Endodermal cell (in vitro differentiated cells): ENCODE measurements at regions not wholly inside any gene's neighbourhood (a gene's known extent, or its start where the extent isn't known, plus 50 kb on each side); places are given as distances from the start of the nearest gene placed in this dataset.

Experiments
- DNase-seq: peaks from one replicate; pipeline ENCODE4 v3.0.0-alpha.2; 2017
- H3K27ac ChIP-seq: 2 replicates; pipeline ENCODE4 v1.5.1; 2013; ENCODE audit warnings: mild to moderate bottlenecking, low read depth, low read length, moderate library complexity
- H3K27me3 ChIP-seq: 2 replicates; pipeline ENCODE4 v1.6.1; 2013; ENCODE audit warnings: mild to moderate bottlenecking, low read length, moderate library complexity; ENCODE audit not compliant: insufficient read depth, control insufficient read depth, poor library complexity, severe bottlenecking
- H3K36me3 ChIP-seq: 2 replicates; pipeline ENCODE4 v1.7.0; 2013; ENCODE audit warnings: mild to moderate bottlenecking, low read length, moderate library complexity; ENCODE audit not compliant: control insufficient read depth, insufficient read depth
- H3K4me1 ChIP-seq: one replicate; pipeline ENCODE4 v1.7.0; 2013; ENCODE audit warnings: low read length; ENCODE audit not compliant: control insufficient read depth, insufficient read depth
- H3K4me3 ChIP-seq: 2 replicates; pipeline ENCODE4 v1.5.1; 2013; ENCODE audit warnings: mild to moderate bottlenecking, low read length, moderate library complexity
- H3K9ac ChIP-seq: 2 replicates; pipeline ENCODE4 v1.6.1; 2013; ENCODE audit warnings: mild to moderate bottlenecking, low read length, moderate library complexity; ENCODE audit not compliant: poor library complexity, severe bottlenecking; ENCODE audit errors: extremely low read depth
- H3K9me3 ChIP-seq: 2 replicates; pipeline ENCODE4 v1.6.1; 2013; ENCODE audit warnings: mild to moderate bottlenecking, low read length, moderate library complexity; ENCODE audit not compliant: control insufficient read depth
- H3K27ac Mint-ChIP-seq: 2 replicates; pipeline ENCODE4 v1.8.0; 2020; ENCODE audit warnings: mixed read lengths
- H3K27me3 Mint-ChIP-seq: 2 replicates; pipeline ENCODE4 v1.8.0; 2021; ENCODE audit warnings: mild to moderate bottlenecking, mixed read lengths; ENCODE audit not compliant: insufficient read depth
- H3K36me3 Mint-ChIP-seq: 2 replicates; pipeline ENCODE4 v1.8.0; 2020; ENCODE audit warnings: low read depth, mixed read lengths
- H3K4me1 Mint-ChIP-seq: 2 replicates; pipeline ENCODE4 v1.8.0; 2020; ENCODE audit warnings: mixed read lengths
- H3K4me3 Mint-ChIP-seq: 2 replicates; pipeline ENCODE4 v1.8.0; 2020; ENCODE audit warnings: mild to moderate bottlenecking, moderate library complexity, mixed read lengths
- H3K9me3 Mint-ChIP-seq: 2 replicates; pipeline ENCODE4 v1.8.0; 2020; ENCODE audit warnings: mild to moderate bottlenecking, mixed read lengths
- WGBS, 2 experiments: methylation state at CpG; one replicate each; pipeline versions ENCODE4 v1.1.5 to v1.1.7; 2013; ENCODE audit warnings: missing lambda C conversion rate in 2 of 2, mixed read lengths in 1 of 2; ENCODE audit not compliant: insufficient coverage in 1 of 2, insufficient read length in 1 of 2; 5-methylcytosine and 5-hydroxymethylcytosine counted together
- TF ChIP-seq, protein P1 (sequence below): fragments of 200-600 bp; sonication (generic); conservative IDR thresholded peaks from 2 replicates; pipeline ENCODE4 v1.5.0; 2021; ENCODE audit warnings: antibody characterized with exemption, mild to moderate bottlenecking

DNA sequence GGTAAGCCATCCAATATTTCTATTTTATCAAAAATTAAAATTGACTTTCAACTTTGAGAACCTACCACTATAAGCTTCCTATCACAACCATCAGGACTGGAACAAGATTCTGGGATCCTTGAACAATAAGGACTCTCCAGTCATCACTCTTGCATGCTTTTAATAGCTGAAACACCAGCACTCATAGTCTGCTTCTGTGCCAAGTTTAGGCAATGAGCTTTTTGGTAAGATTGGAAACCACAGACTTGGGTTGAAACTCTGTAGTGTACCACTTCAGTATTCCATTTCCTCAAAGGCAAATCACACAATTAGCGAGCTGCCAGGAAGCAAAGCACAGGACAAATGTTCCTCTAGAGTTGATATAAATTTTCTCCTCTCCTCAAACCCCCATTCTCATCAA, 1065.8 kb upstream of the SLC39A10 start:
- no peaks in the 10 kb centered on the region for H3K4me1 ChIP-seq
- Mint-ChIP-seq H3K27me3 (no peaks in the 10 kb centered on the region), H3K36me3 (no peaks in the 10 kb centered on the region), H3K4me1 (no peaks in the 10 kb centered on the region), H3K27ac (no peak overlapping the region), H3K4me3 (no peak overlapping the region), H3K9me3 (no peaks in the 10 kb centered on the region)
- no peaks in the 10 kb centered on the region for H3K36me3 ChIP-seq
- no peak overlapping the region for H3K9ac ChIP-seq
- H3K4me3 ChIP-seq: no peak overlapping the region
- no peak for DNase-seq
- no peak overlapping the region for H3K27ac ChIP-seq
- WGBS, 2 experiments: 91% methylated on average over 1 of the region's 1 CpG; no CpG with 5 or more reads in 1 of the 2 experiments
- no peaks in the 10 kb centered on the region for H3K9me3 ChIP-seq
- TF ChIP-seq, protein P1, sequence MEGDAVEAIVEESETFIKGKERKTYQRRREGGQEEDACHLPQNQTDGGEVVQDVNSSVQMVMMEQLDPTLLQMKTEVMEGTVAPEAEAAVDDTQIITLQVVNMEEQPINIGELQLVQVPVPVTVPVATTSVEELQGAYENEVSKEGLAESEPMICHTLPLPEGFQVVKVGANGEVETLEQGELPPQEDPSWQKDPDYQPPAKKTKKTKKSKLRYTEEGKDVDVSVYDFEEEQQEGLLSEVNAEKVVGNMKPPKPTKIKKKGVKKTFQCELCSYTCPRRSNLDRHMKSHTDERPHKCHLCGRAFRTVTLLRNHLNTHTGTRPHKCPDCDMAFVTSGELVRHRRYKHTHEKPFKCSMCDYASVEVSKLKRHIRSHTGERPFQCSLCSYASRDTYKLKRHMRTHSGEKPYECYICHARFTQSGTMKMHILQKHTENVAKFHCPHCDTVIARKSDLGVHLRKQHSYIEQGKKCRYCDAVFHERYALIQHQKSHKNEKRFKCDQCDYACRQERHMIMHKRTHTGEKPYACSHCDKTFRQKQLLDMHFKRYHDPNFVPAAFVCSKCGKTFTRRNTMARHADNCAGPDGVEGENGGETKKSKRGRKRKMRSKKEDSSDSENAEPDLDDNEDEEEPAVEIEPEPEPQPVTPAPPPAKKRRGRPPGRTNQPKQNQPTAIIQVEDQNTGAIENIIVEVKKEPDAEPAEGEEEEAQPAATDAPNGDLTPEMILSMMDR: no peak
- no peaks in the 10 kb centered on the region for H3K27me3 ChIP-seq

- no peak overlapping the region for H3K27ac Mint-ChIP-seq
- 93 to 100% methylated on average over 1 of the region's 1 CpG for WGBS, 2 experiments
- H3K27me3 ChIP-seq: no peaks in the 10 kb centered on the region
- no peaks in the 10 kb centered on the region for H3K36me3 ChIP-seq
- H3K4me1 ChIP-seq: no peaks in the 10 kb centered on the region
- no peak overlapping the region for H3K4me3 ChIP-seq
- DNase-seq: no peak
- no peaks in the 10 kb centered on the region for H3K27me3 Mint-ChIP-seq
- H3K9me3 Mint-ChIP-seq: no peaks in the 10 kb centered on the region
- H3K9me3 ChIP-seq: no peaks in the 10 kb centered on the region
- H3K36me3 Mint-ChIP-seq: no peaks in the 10 kb centered on the region
- H3K27ac ChIP-seq: no peak overlapping the region
- TF ChIP-seq, protein P1: no peak
- H3K9ac ChIP-seq: no peak overlapping the region
- no peak overlapping the region for H3K4me3 Mint-ChIP-seq
- no peaks in the 10 kb centered on the region for H3K4me1 Mint-ChIP-seq
Observed at GRCh38 chr2:194587739-194588270, 1069.2 kb upstream of the SLC39A10 start.

DNA sequence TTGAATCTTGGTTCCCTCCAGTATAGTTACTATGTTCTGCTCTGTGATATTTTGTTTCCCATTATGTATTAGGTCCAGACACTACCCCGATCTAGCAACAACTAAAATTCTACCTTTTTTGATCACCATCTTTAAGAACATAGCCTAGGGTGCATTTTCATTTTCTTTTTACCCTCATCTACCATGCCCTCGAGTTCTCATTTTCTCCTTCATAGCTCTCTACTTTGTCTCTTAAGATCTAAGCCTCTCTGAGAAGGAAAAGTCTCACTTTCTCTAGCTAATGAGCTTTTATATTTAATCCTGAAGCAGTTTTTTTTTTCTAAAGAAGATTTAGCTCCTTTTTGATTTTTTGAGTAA, 1089.4 kb upstream of the SLC39A10 start:
- no peaks in the 10 kb centered on the region for H3K4me1 Mint-ChIP-seq

More for the DNA sequence above, 1089.4 kb upstream of the SLC39A10 start:
- no peak overlapping the region for H3K9ac ChIP-seq
- no peak overlapping the region for H3K4me3 ChIP-seq
- Mint-ChIP-seq H3K27me3 (no peaks in the 10 kb centered on the region), H3K4me3 (no peak overlapping the region), H3K36me3 (no peaks in the 10 kb centered on the region), H3K9me3 (no peaks in the 10 kb centered on the region), H3K27ac (no peak overlapping the region)
- no peaks in the 10 kb centered on the region for H3K4me1 ChIP-seq
- H3K9me3 ChIP-seq: no peaks in the 10 kb centered on the region
- no peak overlapping the region for H3K27ac ChIP-seq
- no peaks in the 10 kb centered on the region for H3K36me3 ChIP-seq
- DNase-seq: no peak
- no peaks in the 10 kb centered on the region for H3K27me3 ChIP-seq
- TF ChIP-seq, protein P1: no peak
- 80 to 90% methylated on average over 2 of the region's 2 CpGs for WGBS, 2 experiments
